Loucy (cell line): ENCODE measurements at regions not wholly inside any gene's neighbourhood (a gene's known extent, or its start where the extent isn't known, plus 50 kb on each side); places are given as distances from the start of the nearest gene placed in this dataset.

Experiments
- H2AFZ ChIP-seq: fragments of 200-600 bp; sonication (generic); 2 replicates; pipeline ENCODE4 v1.6.0; 2016; ENCODE audit warnings: antibody characterized with exemption, mild to moderate bottlenecking, low read length, moderate library complexity
- H3F3A ChIP-seq: fragments of 200-600 bp; 2 replicates; pipeline ENCODE4 v1.6.0; 2016; ENCODE audit warnings: antibody characterized with exemption, low read depth, mild to moderate bottlenecking
- H3K27me3 ChIP-seq: fragments of 200-600 bp; sonication (generic); 2 replicates; pipeline ENCODE4 v1.6.1; 2014; ENCODE audit warnings: low read length, mild to moderate bottlenecking; ENCODE audit not compliant: insufficient read depth, poor library complexity, severe bottlenecking
- H3K36me3 ChIP-seq: fragments of 200-600 bp; sonication (generic); 2 replicates; pipeline ENCODE4 v1.6.1; 2016; ENCODE audit warnings: low read length; ENCODE audit not compliant: insufficient read depth
- H3K4me1 ChIP-seq: fragments of 200-600 bp; sonication (generic); 2 replicates; pipeline ENCODE4 v1.5.1; 2014; ENCODE audit warnings: low read length, mild to moderate bottlenecking; ENCODE audit not compliant: insufficient read depth, poor library complexity, severe bottlenecking
- H3K4me2 ChIP-seq: fragments of 200-600 bp; sonication (generic); 2 replicates; pipeline ENCODE4 v1.6.0; 2014; ENCODE audit warnings: antibody characterized with exemption, low read length, low read depth, mild to moderate bottlenecking; ENCODE audit not compliant: poor library complexity, severe bottlenecking
- H3K4me3 ChIP-seq: fragments of 200-600 bp; sonication (generic); 2 replicates; pipeline ENCODE4 v1.5.1; 2014; ENCODE audit warnings: low read length, mild to moderate bottlenecking, mixed read lengths; ENCODE audit not compliant: poor library complexity, severe bottlenecking
- H3K79me2 ChIP-seq: fragments of 200-600 bp; sonication (generic); 2 replicates; pipeline ENCODE4 v1.6.1; 2014; ENCODE audit warnings: low read length; ENCODE audit not compliant: insufficient read depth
- H3K9ac ChIP-seq: fragments of 200-600 bp; sonication (generic); 2 replicates; pipeline ENCODE4 v1.6.0; 2014; ENCODE audit warnings: mild to moderate bottlenecking, low read depth, low read length, moderate library complexity; ENCODE audit not compliant: poor library complexity, severe bottlenecking
- H3K9me2 ChIP-seq: fragments of 200-600 bp; sonication (generic); replicated peaks from 2 replicates; pipeline ENCODE4 v1.6.1; 2016; ENCODE audit warnings: low read depth, low read length, mixed read lengths
- H3K9me3 ChIP-seq: fragments of 200-600 bp; sonication (generic); 2 replicates; pipeline ENCODE4 v1.6.1; 2014; ENCODE audit warnings: mild to moderate bottlenecking, antibody characterized with exemption, low read length, low read depth; ENCODE audit not compliant: insufficient read depth
- H4K20me1 ChIP-seq: fragments of 200-600 bp; sonication (generic); 2 replicates; pipeline ENCODE4 v1.6.0; 2014; ENCODE audit warnings: antibody characterized with exemption, low read length, mild to moderate bottlenecking; ENCODE audit not compliant: insufficient read depth, poor library complexity, severe bottlenecking
- EZH2phosphoT487 ChIP-seq: fragments of 200-600 bp; IDR thresholded peaks from 2 replicates; pipeline ENCODE4 v1.6.1; 2018; ENCODE audit warnings: antibody characterized with exemption, mild to moderate bottlenecking, moderate library complexity, borderline replicate concordance
- TF ChIP-seq, protein P1 (sequence below): fragments of 200-600 bp; sonication (generic); conservative IDR thresholded peaks from 2 replicates; pipeline ENCODE4 v1.5.1; 2014; ENCODE audit warnings: mild to moderate bottlenecking, antibody characterized with exemption, low read length

- TF ChIP-seq, protein P1, sequence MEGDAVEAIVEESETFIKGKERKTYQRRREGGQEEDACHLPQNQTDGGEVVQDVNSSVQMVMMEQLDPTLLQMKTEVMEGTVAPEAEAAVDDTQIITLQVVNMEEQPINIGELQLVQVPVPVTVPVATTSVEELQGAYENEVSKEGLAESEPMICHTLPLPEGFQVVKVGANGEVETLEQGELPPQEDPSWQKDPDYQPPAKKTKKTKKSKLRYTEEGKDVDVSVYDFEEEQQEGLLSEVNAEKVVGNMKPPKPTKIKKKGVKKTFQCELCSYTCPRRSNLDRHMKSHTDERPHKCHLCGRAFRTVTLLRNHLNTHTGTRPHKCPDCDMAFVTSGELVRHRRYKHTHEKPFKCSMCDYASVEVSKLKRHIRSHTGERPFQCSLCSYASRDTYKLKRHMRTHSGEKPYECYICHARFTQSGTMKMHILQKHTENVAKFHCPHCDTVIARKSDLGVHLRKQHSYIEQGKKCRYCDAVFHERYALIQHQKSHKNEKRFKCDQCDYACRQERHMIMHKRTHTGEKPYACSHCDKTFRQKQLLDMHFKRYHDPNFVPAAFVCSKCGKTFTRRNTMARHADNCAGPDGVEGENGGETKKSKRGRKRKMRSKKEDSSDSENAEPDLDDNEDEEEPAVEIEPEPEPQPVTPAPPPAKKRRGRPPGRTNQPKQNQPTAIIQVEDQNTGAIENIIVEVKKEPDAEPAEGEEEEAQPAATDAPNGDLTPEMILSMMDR, result no peak
- TF ChIP-seq EZH2phosphoT487, result no peak
- no peaks in the 10 kb centered on the region for H3K9me3 ChIP-seq
- H4K20me1 ChIP-seq, result no peaks in the 10 kb centered on the region
- H3K27me3 ChIP-seq, result no peaks in the 10 kb centered on the region
- no peak overlapping the region for H3K4me2 ChIP-seq
- H3K9me2 ChIP-seq, result no peaks in the 10 kb centered on the region
- H3K9ac ChIP-seq, result no peak overlapping the region
- H2AFZ ChIP-seq, result no peak overlapping the region
- no peaks in the 10 kb centered on the region for H3F3A ChIP-seq
- H3K36me3 ChIP-seq, result no peaks in the 10 kb centered on the region
- H3K4me3 ChIP-seq, result no peak overlapping the region
- no peaks in the 10 kb centered on the region for H3K79me2 ChIP-seq
- H3K4me1 ChIP-seq, result peaks cover 9% of the 10 kb centered on the region
These were observed 101.9 kb upstream of the PIP4K2A start for GRCh38 chr10:22816298-22816653.

- TF ChIP-seq EZH2phosphoT487, result no peak
- TF ChIP-seq, protein P1, result no peak
These were observed 96.5 kb upstream of the PIP4K2A start for GRCh38 chr10:22810643-22811465.

DNA sequence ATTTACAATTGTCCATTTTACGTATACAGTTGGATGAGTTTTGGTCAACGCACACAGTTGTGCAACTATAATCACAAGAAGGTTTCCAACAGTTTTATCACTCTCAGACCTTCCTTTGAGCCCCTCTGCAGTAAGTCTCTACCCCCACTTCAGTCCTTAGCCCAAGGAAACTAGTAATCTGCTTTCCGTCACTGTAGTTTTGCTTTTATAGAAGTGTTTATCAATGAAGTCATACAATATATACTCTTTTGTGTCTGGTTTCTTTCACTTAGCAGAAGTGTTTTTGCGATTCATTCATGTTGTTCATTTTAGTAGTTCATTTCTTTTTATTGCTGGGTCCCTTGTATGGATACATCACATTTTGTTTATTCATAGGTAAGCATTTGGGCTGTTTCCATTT, 92.9 kb upstream of the PIP4K2A start:
- H3K4me3 ChIP-seq, result no peak overlapping the region
- no peaks in the 10 kb centered on the region for H3K9me2 ChIP-seq
- H3K9ac ChIP-seq, result no peak overlapping the region
- H3K79me2 ChIP-seq, result no peaks in the 10 kb centered on the region
- H3F3A ChIP-seq, result no peaks in the 10 kb centered on the region
- no peaks in the 10 kb centered on the region for H4K20me1 ChIP-seq
- no peaks in the 10 kb centered on the region for H3K27me3 ChIP-seq
- no peaks in the 10 kb centered on the region for H3K36me3 ChIP-seq
- TF ChIP-seq, protein P1, result no peak
- TF ChIP-seq EZH2phosphoT487, result no peak
- no peaks in the 10 kb centered on the region for H3K9me3 ChIP-seq
- peaks cover 2% of the 10 kb centered on the region for H3K4me1 ChIP-seq
- no peak overlapping the region for H2AFZ ChIP-seq
- no peak overlapping the region for H3K4me2 ChIP-seq

More at GRCh38 chr10:22810643-22811465, 96.5 kb upstream of the PIP4K2A start:
- no peaks in the 10 kb centered on the region for H3K27me3 ChIP-seq
- H3K4me2 ChIP-seq, result no peak overlapping the region
- no peak overlapping the region for H3K9ac ChIP-seq
- no peaks in the 10 kb centered on the region for H3K9me2 ChIP-seq
- H3K4me1 ChIP-seq, result no peaks in the 10 kb centered on the region
- H3K36me3 ChIP-seq, result no peaks in the 10 kb centered on the region
- no peaks in the 10 kb centered on the region for H3K9me3 ChIP-seq
- H3K79me2 ChIP-seq, result no peaks in the 10 kb centered on the region
- H3K4me3 ChIP-seq, result no peak overlapping the region
- no peaks in the 10 kb centered on the region for H4K20me1 ChIP-seq
- no peaks in the 10 kb centered on the region for H3F3A ChIP-seq
- H2AFZ ChIP-seq, result no peak overlapping the region
